ENCODE measurements at regions not wholly inside any gene's neighbourhood (a gene's known extent, or its start where the extent isn't known, plus 50 kb on each side); places are given as distances from the start of the nearest gene placed in this dataset.

DNA sequence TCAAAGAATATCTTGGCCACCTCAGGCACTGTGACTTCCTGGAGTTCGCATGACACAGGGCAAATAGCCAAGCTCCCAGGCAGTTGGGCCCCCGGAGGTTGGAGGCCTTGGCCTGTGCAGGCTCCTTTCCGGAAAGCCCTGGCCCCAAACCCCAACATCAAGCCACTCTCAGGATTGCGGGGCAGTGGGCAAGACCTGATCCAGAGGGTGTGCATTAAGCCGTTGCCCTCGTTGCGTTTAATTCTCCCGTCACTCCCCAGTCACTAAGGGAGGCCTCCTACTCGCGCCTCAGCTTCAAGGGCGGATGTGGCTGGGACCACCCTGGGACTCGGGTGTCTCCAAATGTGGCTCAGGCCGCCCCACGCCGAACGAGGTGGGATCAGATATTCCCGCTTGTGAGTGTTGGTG, 60.1 kb downstream of the TMEM174 start:
- Histone ChIP-seq H3K27ac (no peak overlapping the region), H3K9me3 (no peaks in the 10 kb centered on the region), H3K4me3 (peak overlapping the region; percentile 43 to 54 (median 44)), H3K36me3 (no peaks in the 10 kb centered on the region), H3K27me3 (peaks cover 28 to 91% (median 75%) of the 10 kb centered on the region in 3 donors), H3K4me1 (peaks cover 21 to 37% (median 31%) of the 10 kb centered on the region in 4 donors)
- 10 to 19% (median 15%) methylated on average over 12 to 17 of the region's 17 CpGs for WGBS, 5 donors
- TF ChIP-seq, protein P1, sequence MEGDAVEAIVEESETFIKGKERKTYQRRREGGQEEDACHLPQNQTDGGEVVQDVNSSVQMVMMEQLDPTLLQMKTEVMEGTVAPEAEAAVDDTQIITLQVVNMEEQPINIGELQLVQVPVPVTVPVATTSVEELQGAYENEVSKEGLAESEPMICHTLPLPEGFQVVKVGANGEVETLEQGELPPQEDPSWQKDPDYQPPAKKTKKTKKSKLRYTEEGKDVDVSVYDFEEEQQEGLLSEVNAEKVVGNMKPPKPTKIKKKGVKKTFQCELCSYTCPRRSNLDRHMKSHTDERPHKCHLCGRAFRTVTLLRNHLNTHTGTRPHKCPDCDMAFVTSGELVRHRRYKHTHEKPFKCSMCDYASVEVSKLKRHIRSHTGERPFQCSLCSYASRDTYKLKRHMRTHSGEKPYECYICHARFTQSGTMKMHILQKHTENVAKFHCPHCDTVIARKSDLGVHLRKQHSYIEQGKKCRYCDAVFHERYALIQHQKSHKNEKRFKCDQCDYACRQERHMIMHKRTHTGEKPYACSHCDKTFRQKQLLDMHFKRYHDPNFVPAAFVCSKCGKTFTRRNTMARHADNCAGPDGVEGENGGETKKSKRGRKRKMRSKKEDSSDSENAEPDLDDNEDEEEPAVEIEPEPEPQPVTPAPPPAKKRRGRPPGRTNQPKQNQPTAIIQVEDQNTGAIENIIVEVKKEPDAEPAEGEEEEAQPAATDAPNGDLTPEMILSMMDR (IDR thresholded peaks at IDR 0.05), result no peak
- no peak for TF ChIP-seq POLR2AphosphoS5 (IDR thresholded peaks at IDR 0.05)
- no peak for TF ChIP-seq POLR2A (IDR thresholded peaks at IDR 0.05)
- no peak for TF ChIP-seq EP300 (IDR thresholded peaks at IDR 0.05)
- peak in 1 of 2 donors; percentile 20 for DNase-seq
- intact Hi-C loops (cut with DNase I; ENCODE audit: low total_unique reads), result no loop called here

DNA sequence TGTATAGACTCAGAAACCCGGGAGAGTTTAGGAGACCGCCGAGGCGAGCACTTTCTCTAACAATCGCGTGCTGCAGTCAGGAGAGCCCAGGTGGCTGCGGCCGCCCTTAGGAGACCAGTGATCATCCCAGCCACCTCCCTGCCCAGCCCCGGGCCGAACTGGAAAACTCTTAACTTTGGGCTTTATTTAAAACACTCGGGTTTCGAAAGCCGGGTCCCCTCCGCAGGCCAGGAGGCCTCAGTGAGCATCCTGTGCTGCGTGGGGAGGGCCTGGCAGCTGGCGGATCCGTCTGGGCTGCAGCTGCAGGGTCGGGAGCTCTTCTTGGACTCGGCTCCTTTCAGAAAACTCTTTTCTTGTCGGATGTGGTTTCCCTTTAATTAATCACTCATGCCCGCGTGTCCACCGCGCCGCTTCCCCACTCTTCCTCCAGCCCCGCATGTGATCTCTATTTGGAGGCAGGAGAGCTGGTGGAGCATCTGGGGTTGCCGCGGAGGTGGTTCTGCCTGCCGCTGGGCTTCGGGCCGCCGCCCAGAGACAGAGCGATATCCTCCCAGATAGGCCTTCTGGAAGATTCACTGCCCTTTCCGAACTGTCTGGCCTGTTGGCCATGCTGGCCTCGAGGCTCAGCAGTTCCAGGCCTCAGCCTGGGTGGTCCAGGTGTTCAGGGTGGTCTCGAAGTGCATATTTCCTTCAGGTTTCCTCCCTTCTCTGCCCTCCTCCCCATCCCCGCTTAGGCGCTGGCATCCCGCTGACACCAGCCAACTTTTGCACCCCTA, 59.5 kb downstream of the TMEM174 start:
- intact Hi-C loops (cut with DNase I; ENCODE audit: low total_unique reads), result no loop called here
- Histone ChIP-seq H3K4me1 (peaks cover 21 to 37% (median 31%) of the 10 kb centered on the region in 4 donors), H3K4me3 (peak overlapping the region in 1 of 4 donors; percentile 54), H3K27me3 (peaks cover 28 to 97% (median 81%) of the 10 kb centered on the region in 3 donors), H3K27ac (no peak overlapping the region), H3K9me3 (no peaks in the 10 kb centered on the region), H3K36me3 (no peaks in the 10 kb centered on the region)
- TF ChIP-seq, protein P1 (IDR thresholded peaks at IDR 0.05), result no peak
- TF ChIP-seq POLR2A (IDR thresholded peaks at IDR 0.05), result no peak
- peak in 1 of 2 donors; percentile 28 for DNase-seq
- WGBS, 5 donors, result 13 to 17% (median 16%) methylated on average over 32 to 39 of the region's 39 CpGs

DNA sequence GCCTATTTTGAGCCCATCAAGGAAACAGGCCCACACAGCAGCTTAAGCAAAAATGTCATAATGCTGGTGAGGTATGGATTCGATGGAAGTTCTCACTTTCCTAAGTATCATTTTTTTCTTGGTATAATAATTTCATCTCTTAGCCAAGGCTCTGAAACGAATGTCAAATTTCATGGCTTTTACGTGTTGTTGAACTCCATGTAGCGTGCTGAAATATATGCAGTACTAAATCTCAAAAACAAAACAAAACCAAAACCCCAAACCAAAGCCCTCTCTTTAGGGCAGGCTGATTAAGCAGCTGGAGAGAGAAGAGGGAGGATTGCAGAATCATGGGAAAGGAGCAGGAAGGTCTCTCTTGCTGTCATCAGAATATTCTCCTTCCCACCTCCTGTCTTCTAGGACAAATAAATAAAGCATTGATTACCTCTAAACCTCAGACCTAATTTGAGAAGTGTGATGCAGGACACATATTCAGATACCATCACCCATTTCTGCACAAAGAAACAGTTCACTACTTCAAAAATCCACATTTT, 58.3 kb downstream of the TMEM174 start:
- Histone ChIP-seq H3K27me3 (peaks cover 28 to 96% (median 85%) of the 10 kb centered on the region in 3 donors), H3K4me3 (no peak overlapping the region), H3K4me1 (peaks cover 21 to 37% (median 31%) of the 10 kb centered on the region in 4 donors), H3K27ac (no peak overlapping the region), H3K9me3 (no peaks in the 10 kb centered on the region), H3K36me3 (no peaks in the 10 kb centered on the region)
- DNase-seq, result no peak
- no peak for TF ChIP-seq POLR2AphosphoS5 (IDR thresholded peaks at IDR 0.05)
- TF ChIP-seq, protein P1 (IDR thresholded peaks at IDR 0.05), result no peak
- TF ChIP-seq POLR2A (IDR thresholded peaks at IDR 0.05), result no peak
- no peak for TF ChIP-seq EP300 (IDR thresholded peaks at IDR 0.05)
- intact Hi-C loops (cut with DNase I; ENCODE audit: low total_unique reads), result no loop called here
- 46 to 58% (median 48%) methylated on average over 4 of the region's 4 CpGs for WGBS, 5 donors

DNA sequence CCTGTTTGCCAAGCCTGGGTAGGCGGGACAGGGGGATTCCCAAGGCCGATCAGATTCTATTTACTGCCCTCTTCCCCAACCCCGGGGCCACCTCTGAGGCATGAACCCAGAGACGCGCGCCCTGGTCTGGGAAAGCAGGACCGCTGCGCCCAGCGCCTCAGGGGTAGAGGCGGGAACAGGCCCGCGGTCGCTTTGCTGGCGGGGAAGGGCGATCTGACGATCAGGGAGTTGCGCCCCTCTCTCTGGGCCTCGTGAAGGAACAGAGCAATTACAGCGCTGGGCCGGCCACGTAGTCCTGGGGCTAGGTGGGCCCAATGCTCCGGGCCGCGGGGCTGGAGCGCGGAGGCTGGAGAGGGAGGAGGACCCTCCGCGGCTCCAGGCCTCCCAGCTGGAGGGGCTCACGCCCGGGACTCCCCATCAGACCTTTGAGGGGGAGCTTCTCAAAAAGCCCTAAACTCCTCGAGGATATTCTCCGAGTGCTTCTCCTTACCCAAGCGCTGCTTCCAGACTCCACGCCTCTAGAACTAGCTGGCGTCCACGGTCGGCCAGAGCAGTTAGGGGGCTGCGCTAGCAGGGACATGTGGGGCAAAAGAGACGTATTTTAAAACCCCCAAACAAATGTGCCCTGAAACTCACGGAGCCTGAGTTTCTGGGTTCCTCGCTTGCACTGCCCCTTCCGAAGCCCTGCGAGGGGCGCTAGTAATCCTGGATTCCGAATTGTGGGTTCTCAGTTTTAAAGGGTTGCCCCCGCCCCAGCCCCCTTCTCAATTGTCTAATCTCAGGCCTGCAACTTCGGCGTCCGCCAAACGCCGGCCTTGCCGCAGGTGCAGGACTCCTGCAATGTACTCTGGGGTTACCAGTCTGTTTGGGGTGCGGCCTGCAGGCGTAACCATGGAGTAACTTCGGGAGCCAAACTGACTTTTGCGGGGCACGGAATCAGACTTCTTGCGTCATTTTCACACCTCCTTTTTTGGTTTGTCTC, 57.6 kb downstream of the TMEM174 start:
- no peak overlapping the region for H3K4me3 ChIP-seq
- TF ChIP-seq POLR2AphosphoS5 (IDR thresholded peaks at IDR 0.05) (no peak), EP300 (IDR thresholded peaks at IDR 0.05) (no peak), POLR2A (IDR thresholded peaks at IDR 0.05) (no peak)
- TF ChIP-seq, protein P1 (IDR thresholded peaks at IDR 0.05), result no peak
- H3K27me3 ChIP-seq, result peaks cover 28 to 98% (median 87%) of the 10 kb centered on the region in 3 donors
- H3K4me1 ChIP-seq, result peaks cover 21 to 37% (median 31%) of the 10 kb centered on the region in 4 donors
- H3K36me3 ChIP-seq, result no peaks in the 10 kb centered on the region
- WGBS, 5 donors, result 16 to 27% (median 25%) methylated on average over 44 to 58 of the region's 58 CpGs
- H3K9me3 ChIP-seq, result no peaks in the 10 kb centered on the region
- no peak for DNase-seq
- H3K27ac ChIP-seq, result no peak overlapping the region
- intact Hi-C loops (cut with DNase I; ENCODE audit: low total_unique reads), result no loop called here

Data from stomach (tissue), 8 donors.